Activated CD4-positive, CD25-positive, alpha-beta regulatory T cell treated with anti-CD3 and anti-CD28 coated beads, Interleukin-2, amount 50 U/mL, for 24 hours (primary cell): ENCODE measurements at regions not wholly inside any gene's neighbourhood (a gene's known extent, or its start where the extent isn't known, plus 50 kb on each side); places are given as distances from the start of the nearest gene placed in this dataset.
"Not testable (repeated sequence)": the region's sequence is repeated elsewhere in the genome, so short reads cannot be mapped to it uniquely, and the experiment has no call there.

Source experiments
- ATAC-seq, 2 donors: fragments of 150-1000 bp; cut with Tn5 transposase; one replicate each; pipeline ENCODE4 v1.10.0; 2021; ENCODE audit warnings: mild to moderate bottlenecking in 1 of 2, moderate library complexity in 1 of 2

DNA sequence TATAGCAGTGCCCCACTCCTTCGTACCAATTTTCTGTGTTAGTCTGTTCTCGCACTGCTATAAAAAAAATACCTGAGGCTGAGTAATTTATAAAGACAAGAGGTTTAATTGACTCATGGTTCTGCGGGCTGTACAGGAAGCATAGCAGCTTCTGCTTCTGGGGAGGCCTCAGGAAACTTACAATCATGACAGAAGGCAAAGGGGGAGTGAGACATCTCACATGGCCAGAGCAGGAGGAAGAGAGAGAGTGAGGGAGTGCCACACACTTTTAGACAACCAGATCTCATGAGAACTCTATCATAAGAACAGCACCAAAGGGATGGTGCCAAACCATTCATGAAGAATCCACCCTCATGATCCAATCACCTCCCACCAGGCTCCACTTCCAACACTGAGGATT lies 133.8 kb upstream of the USP9X start:
- ATAC-seq, result not testable (repeated sequence)

DNA sequence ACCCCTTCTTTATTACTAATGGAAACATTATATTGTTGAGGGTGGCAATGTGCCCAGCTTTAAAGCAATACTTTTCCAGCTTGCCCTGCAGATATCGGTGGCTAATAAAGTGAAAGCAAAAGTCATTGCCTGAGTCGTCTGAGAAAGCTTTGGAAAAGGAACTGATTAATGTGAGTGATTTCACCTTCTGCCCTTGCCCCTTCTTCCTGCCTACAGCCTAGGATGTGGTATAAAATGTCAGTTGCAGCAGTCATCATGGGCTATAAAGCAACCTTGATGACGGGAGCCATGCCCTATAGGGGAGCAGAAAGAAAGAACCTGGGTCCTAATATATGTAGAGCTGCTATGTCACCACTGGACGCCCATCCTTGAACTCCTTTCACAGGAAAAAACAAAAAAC lies 132.4 kb upstream of the USP9X start:
- ATAC-seq, result peak; percentile 48 to 72

DNA sequence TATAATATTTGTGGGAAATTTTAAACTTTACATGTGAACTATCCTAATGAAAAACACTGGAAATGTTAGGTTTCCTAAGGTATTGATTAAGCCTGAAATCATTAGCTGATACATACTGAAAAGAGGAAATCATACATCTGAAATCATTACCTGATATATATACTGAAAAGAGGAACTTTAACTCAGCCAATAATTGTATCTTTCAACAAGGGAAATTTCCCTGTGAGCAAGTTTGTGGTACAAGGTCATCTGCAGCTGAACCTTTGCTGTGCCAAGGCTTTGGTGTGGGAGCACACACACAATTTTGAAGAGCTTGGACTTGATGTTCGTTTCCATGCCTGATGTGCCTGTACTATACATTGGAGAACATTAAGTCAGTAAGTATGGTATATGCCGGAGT lies 131.9 kb upstream of the USP9X start:
- ATAC-seq, result no peak

DNA sequence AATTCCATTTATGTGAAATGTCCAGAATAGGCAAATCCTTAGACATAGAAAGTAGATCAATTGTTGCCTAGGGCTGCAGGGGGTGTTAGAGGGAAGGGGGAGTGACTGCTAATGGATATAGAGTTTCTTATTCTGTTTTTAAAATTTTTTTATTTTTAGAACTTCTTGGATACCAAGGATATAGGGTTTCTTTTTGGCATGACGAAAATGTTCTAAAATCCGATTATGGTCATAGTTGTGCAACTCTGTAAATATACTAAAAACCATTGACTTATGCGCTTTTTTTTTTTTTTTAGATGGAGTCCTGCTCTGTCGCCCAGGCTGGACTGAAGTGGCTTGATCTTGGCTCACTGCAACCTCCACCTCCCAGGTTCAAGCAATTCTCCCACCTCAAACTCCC lies 125.2 kb upstream of the USP9X start:
- ATAC-seq, result no peak

DNA sequence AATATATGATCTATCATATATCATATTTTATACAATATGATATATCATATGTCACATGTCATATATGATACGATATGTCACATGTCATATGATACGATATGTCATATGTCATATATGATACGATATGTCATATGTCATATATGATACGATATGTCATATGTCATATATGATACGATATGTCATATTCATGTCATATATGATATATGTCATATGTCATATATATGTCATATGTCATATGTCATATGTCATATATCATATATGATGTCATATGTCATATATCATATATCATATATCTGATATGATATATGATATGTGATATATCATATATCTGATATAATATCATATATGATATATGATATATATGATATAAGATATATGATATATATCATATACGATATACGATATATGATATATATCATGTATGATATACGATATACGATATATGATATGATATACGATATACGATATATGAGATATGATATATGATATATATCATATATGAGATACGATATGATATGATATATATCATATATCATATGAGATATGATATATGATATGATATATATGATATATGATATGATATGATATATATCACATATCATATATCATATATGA lies 122.3 kb upstream of the USP9X start:
- ATAC-seq, result no peak

DNA sequence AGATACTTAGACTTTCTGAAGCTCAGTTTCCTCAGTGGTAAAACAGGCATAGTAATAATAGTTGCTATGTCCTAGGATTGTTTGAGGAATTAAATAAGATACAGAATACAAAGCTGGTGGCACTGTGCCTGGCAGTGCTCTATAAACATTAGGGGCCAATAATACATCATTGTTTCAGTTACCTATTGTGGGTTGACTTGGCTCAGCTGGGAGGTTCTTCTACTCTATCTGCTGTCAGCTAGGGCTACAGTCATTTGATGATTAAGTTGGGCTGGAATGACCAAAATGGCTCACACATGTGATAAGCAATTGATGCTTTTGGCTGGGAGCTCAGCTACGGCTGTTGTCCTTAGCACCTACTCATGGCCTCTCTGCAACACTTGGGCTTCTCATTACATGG lies 121.2 kb upstream of the USP9X start:
- no peak for ATAC-seq

DNA sequence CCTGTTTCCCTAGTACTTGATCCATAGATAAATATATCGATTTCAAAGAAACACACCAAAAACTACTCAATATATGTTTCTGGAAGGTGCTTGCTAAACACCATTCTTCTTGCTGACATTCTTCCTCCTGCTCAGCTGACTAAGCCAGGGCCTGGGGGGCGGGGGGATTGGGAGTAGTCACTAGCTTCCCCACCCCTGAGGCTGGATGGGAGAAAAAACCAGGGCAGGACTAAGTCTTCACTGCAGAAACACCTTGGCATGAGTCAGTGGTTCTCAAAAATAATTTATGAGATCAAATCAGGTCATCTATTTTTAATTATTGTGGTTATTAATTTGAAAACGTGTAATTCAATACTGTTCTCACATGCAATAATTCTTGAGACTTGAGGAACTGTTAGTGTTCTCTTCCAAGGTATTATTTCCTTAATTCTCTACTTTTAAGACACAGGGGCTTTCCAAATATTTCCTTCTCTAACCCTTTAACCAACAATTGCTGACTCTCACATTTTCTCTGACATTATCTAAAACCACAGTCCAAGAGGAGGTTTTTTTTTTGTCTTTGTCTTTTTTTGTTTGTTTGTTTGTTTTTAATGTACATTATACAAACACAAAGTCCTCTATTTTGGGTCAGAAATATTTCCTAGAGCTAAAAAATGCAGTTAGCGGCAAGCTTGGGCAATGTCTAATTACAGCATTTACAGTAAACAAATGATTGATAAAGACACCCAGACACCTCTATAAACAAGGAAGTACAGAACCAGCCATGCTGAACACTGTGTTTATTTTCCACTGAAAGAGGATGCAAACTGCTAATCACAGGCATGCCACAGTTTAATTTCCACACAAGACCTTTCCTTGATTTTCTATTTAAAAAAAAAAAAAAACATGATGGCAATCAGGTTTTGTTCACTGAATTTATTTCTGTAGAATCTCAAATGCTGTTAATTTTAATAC lies 120.3 kb upstream of the USP9X start:
- ATAC-seq, result no peak

DNA sequence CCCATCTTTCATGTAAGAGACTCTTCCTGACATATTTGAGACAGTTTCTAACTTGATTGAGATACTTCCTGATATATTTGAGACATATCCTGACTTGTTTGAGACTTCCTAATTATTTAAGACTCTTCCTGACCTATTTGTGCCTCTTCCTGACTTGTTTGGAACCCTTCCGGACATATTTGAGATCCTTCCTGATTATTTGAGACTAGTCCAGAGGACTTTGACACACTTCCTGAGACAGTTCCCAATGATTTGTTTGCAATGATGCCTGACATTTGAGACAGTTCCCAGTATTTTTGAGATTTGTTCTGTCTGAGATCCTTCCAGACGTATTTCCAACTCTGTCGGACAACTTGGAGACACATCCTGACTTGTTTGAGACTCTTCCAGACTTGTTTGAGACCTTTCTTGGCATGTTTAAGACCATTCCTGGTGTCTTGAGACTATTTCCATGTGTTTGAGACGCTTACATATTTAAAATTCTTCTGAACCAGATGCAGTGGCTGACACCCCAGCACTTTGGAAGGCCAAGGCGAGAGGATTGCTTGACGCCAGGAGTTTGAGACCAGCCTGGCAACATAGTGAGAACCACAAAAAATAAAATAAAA lies 118.9 kb upstream of the USP9X start:
- no peak for ATAC-seq

DNA sequence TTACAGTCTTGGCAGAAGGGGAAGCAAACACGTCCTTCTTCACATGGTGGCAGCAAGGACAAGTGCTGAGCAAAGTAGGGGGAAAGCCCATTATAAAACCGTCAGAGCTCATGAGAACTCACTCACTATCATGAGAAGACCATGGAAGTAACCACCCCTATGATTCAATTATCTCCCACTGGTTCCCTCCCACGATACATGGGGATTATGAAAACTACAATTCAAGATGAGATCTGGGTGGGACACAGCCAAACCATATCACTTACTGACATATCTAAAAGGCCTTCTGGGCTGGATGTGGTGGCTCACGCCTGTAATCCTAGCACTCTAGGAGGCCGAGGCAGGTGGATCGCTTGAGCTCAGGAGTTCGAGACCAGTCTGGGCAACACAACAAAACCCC lies 117.1 kb upstream of the USP9X start:
- ATAC-seq, result no peak

DNA sequence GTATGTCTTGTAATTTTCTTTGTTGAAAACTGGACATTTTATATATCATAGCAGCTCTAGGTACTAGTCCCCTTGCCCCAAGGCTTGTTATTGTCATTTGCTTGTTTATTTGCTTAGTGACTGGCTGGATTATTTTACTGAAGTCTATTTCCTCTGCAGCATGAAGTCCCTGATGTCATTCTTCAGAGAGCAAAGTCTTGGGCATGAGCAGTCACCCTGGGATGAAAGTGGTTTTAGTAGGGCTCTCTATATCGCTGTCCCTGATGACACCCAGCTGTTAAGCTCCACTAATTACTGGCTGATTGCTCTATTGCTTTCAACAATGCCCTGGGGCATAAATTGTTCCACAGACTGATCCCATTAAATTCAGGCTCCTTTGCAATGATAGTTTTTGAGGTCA lies 113.5 kb upstream of the USP9X start:
- ATAC-seq, result no peak

DNA sequence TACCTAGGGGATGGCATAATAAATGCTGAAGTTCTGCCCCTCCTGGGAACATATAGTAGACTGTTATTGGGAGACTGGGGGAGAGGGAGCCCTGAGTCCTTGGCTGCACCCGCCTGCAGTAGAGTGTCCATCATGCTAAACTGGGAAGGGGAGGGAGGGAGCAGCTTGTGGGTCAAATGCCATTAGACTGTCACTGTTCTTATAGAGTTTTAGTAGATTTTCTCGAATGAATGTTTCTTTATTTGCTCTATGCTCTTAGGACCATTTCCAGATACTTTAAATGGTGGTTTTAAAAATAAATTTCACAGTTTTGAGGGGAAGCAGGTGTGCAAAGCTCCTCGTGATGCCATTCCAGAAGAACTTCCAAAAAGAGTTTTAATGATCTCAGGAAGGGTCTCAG lies 111.6 kb upstream of the USP9X start:
- ATAC-seq, result no peak

DNA sequence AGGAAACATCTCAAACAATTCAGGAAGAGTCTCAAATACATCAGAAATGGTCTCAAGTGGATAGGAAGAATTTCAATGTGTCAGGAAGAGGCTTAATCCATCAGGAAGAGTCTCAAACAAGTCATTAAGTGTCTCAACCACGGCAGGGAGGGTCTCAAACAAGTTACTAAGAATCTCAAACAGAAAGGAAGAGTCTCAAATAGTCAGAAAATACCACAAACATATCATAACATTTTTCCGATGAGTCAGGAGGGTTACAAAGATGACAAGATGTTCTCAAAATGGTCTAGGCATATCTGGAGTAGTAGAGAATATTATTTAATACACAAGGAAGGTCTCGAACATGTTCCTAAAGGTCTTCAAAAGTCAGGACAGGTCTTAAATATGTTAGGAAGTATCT lies 109.3 kb upstream of the USP9X start:
- ATAC-seq, result no peak

DNA sequence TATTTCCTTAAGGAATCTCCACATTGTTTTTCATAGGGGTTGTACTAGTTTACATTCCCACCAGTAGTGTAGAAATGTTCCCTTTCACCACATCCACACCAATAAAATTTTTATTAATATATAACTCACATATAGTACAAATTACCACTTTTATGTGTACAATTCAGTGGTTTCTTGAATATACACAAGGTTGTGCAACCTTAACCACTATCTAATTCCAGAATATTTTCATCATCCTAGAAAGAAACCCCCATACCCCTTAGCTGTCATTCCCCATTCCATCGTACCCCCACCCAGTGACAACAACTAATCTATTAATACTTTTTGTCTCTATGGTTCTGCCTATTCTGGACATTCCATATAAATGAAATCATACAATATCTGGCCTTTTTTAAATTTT lies 108.3 kb upstream of the USP9X start:
- ATAC-seq, result no peak

DNA sequence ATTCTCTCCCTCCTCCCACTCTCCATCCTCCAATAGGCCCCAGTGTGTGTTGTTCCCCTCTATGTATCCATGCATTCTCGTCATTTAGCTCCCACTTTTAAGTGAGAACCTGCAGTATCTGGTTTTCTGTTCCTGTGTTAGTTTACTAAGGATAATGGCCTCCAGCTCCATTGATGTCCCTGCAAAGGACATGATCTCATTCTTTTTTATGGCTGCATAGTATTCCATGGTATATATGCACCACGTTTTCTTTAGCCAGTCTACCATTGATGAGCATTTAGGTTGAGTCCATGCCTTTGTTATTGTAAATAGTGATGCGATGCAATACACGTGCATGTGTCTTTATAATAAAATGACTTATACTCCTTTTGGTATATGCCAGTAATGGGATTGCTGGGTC lies 100.3 kb upstream of the USP9X start:
- ATAC-seq, result no peak

DNA sequence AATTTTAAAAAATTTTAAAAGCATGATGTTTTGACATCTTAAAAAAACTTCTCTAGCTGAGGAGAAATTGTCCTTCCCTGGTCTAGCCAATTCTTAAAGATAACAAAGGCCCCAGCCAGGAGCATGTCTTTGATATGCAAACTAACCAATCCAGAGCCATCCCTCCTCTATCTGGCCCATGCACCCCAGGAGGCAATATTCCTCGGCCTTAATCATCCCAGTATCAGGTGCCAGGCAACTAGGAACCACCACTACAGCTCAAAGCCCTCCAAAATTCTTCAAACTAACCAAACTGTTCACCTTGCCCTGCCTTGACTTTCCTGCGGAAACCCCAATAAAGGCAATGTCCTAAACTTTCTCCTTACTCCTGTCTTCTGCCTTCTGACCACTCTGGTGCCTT lies 97.8 kb upstream of the USP9X start:
- no peak for ATAC-seq

DNA sequence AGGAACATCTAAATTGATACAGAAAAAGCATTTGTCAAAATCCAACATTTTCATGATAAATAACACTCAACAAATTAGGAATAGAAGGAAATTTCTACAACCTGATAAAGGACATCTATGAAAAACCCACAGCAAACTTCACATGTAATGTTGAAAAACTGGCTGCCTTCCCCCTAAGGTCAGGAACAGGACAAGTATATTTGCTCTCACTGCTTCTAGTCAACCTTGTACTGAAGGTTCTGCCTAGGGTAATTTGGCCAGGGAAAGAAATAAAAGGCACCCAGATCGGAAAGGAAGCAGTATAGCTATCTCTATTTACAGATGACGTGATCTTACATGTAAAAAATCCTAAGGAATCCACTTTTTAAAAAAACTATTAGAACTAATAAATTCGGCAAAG lies 97.1 kb upstream of the USP9X start:
- no peak for ATAC-seq

DNA sequence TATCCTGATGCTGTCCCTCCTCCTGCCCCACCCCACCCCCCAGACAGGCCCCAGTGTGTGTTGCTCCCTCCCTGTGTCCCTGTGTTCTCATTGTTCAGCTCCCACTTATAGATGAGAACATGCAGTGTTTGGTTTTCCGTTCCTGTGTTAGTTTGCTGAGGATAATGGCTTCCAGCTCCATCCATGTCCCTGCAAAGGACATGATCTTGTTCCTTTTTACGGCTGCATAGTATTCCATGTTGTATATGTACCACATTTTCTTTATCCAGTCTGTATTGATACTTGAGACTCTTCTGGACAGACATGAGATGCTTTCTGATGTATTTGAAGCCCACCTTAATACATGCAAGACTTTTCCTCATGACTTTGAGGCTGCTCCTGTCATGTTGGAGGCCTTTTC lies 91.8 kb upstream of the USP9X start:
- ATAC-seq, result not testable (repeated sequence)

DNA sequence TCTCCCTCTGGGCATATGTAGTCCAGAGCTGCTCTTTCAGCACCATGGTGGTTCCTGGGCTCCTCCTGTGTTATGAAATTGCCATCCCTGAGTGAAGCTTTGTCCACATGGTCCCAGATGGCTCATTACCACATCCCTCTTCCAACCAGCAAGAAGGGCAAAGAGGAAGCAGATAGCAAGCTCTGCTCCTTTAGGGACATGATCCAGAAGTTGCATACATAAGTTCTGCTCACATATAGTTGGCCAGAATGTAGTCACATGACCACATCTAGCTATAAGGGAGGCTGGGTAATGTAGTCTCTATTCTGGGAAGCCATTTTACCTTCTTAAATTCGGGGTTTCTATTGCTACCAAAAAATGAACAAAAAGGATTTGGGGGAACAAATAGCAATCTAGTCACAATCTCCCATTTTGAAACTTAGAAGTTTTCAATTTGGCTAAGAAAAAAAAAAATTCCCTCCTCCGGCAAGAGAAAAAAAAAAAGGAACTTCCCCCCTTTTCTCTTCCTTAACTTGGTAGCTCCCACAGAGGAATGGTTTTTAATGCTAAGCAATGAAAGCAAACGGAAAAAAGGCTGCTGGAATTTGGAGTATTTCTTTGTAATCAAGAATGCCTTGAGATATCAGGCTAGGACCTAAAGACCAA lies 88.2 kb upstream of the USP9X start:
- ATAC-seq, result peak in 1 of 2 donors; percentile 64

DNA sequence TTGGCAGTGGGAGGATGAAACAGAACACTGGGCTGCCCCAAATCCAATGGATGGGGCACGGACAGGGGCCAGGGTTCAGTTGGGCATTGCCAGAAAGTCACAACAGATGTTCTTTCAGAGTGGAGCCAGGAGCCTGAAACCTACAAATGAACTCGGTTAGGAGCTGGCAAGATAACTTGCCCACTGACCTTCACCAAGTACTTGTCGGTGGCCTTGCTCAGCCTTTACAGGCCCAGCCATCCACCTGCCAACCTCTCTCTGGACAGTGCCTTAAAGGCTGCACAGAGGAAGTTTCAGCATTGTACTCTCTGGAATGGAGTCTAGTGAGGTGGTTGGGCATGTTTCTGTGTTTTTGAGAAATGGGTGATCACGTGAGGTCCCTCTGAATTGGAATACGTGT lies 87.1 kb upstream of the USP9X start:
- ATAC-seq, result no peak

DNA sequence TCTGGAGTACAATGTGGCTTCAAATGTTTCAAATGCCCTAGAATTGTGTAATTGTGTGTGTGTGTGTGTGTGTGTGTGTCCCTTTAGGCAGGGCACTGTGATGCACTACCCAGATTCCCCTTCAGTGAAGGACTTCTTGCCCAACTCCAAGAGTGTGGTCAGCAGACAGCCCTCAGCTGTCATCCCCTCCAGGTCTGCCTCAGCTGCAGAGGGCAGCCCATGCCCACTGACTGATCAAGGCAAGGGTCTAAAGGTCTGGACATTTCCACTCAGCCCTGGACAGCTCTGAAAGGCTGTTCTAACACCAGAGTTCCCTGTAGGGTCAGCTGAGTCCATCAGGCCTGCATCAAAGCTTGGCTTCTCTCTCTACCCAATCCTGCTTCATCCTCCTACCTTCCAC lies 83.9 kb upstream of the USP9X start:
- ATAC-seq, result no peak

DNA sequence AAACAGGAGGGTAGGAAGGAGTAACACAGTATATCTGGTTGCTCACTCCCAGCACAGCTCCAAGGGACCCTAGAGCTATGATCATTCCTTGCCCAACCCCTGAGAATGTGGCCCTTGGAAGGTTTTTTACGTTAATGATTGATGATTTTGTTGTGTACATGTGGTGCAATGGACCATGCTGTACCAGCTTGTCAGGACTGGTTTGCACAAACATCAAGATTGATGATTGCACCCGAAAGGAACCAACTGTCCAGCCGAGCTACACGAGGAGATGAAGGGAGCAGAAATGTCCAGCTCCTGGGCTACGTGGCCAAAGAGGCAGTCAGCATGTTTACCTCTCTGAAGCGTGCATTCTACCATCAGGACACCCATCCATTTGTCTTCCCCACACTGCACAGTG lies 83.2 kb upstream of the USP9X start:
- ATAC-seq, result no peak

DNA sequence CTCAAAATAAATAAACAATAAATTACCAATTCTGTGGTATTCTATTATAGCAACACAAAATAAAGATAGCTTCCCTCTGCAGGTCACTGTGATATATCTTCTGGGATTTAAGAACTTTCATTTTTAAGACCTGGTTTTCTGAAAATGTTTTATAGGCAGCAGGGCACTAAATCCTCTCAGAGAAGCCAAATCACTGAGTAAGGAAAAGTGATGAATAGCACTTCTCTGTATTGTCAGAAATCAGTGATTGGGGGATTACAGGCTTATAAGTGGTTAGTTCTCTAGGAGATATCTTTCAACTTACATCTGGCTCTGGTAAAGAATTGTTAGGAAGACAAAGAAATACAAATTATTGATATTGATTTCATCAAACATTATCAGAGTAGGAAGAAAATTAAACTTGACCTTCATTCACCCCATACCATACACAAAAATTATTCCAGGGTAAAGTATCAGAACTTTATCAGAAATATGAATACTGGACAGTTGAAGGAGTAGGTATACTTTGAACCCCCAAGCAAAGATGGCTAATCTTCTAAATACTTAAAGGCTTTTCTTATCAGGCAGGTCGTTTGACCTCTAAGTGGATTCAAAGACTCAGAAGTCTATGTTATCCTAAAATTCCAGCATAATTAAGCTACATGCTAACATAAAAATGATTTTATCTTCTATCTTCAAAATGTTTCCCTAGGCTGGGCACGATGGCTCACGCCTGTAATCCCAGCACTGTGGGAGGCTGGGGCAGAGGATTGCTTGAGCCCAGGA lies 81.6 kb upstream of the USP9X start:
- no peak for ATAC-seq
